Transverse colon (tissue), 3 donors: ENCODE measurements at regions not wholly inside any gene's neighbourhood (a gene's known extent, or its start where the extent isn't known, plus 50 kb on each side); places are given as distances from the start of the nearest gene placed in this dataset.

Experiments
- CTCF ChIP-seq, 5 experiments: fragments of 200-600 bp in 3 of 5; fragments of 450-650 bp in 2 of 5; sonication (generic) in 3 of 5; IDR thresholded peaks; 1 replicate in 2 of 5; 2 replicates in 3 of 5; pipeline ENCODE4 v1.5.1; 2016 to 2017; ENCODE audit warnings: antibody characterized with exemption in 5 of 5, inconsistent platforms in 3 of 5, mild to moderate bottlenecking in 2 of 5, moderate library complexity in 1 of 5
- POLR2A ChIP-seq: fragments of 450-650 bp; IDR thresholded peaks from one replicate; pipeline ENCODE4 v1.6.1; 2016; ENCODE audit warnings: antibody characterized with exemption, mild to moderate bottlenecking, moderate library complexity

GRCh38 chr7:109158246-109158645 is 588.6 kb downstream of the DNAJB9 start:
- TF ChIP-seq CTCF (IDR thresholded peaks at IDR 0.05) = no peak
- no peak for TF ChIP-seq POLR2A
